ENCODE measurements at regions not wholly inside any gene's neighbourhood (a gene's known extent, or its start where the extent isn't known, plus 50 kb on each side); places are given as distances from the start of the nearest gene placed in this dataset.
A peak's percentile ranks its signal among the peaks of the same experiment; 100 is the strongest.

DNA sequence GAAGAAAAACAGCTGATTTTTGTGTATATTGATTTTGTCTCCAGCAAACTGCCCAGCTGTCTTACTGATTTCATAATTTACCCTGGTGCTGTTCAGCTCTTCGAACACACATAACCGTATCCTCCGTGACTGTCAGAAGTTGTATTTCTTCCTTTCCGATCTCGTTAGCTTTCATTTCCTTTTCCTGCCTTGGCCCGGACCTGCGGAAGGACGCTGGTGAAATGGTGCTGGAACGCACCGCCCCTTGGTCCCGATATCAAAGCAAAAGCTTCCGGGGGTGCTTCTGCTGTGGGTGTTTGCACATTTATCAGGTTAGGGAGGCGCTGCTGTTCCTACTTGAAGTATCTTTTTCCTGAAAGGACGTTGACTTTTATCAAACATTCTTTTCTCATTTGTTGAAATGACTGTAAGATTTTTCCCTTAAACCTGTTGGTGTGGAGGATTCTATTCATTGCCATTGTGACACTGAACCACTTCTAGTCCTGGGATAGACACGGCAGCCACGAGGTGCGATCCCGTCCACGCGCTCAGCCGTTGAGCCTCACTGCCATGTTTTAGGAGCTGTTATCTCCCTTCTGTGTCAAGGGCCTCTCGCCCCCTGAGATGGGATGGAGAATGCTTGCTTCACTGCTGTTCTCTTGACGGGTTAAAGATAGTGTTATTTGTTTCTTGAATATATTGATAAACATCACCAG, 72.6 kb downstream of the FOXL3 start:
- no peak for TF ChIP-seq CTCF (IDR thresholded peaks at IDR 0.05)
- DNase-seq (peak in 1 of 2 donors; percentile 81), ATAC-seq (peak; percentile 43 to 72 (median 66))
- peaks cover 8% of the 10 kb centered on the region for H3K27me3 ChIP-seq (ENCODE audit: control insufficient read depth, insufficient read depth, low read length)
- Mint-ChIP-seq H3K36me3 (peaks cover 11% of the 10 kb centered on the region), H3K27me3 (ENCODE audit: low read depth in 2 of 2) (peaks cover 24 to 30% of the 10 kb centered on the region in 2 donors), H3K9me3 (peaks cover 3 to 4% of the 10 kb centered on the region in 2 donors), H3K4me3 (peak overlapping the region; percentile 89), H3K27ac (peak overlapping the region; percentile 79 to 96), H3K4me1 (peaks cover 35 to 43% of the 10 kb centered on the region in 2 donors)
- peaks cover 13% of the 10 kb centered on the region for H3K9me3 ChIP-seq (ENCODE audit: control insufficient read depth, insufficient read depth, low read length)
- no peaks in the 10 kb centered on the region for H3K36me3 ChIP-seq (ENCODE audit: control insufficient read depth, insufficient read depth, low read length)
- H3K4me3 ChIP-seq (ENCODE audit: low read length) = peak overlapping the region; percentile 26
- intact Hi-C loops (cut with micrococcal nuclease) = no loop called here
- H3K27ac ChIP-seq (ENCODE audit: low read length) = peak overlapping the region; percentile 27
- peaks cover 51% of the 10 kb centered on the region for H3K4me1 ChIP-seq (ENCODE audit: control insufficient read depth, insufficient read depth, low read length)
- 14% methylated on average over 23 of the region's 23 CpGs for WGBS (ENCODE audit: insufficient coverage)

DNA sequence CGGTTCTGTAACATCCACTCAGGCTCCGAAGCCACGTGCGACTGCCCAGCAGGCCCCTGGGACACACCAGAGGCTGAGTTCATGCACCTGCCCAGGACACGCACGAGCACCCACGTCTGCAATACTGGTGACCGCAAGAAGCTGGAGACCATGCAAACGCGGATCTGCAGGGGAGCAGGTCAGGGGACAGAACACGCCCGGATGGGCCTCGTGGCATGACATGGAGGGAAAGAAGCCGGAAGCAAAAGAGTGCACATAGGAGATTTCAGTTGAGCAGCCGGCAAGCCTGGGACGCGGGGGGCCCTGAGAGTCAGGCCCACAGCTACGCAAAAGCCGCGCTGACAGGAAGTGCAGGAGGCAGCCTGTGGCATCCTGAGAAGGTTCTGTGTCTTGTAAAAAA, 73.7 kb downstream of the FOXL3 start:
- DNase-seq = peak in 1 of 2 donors; percentile 76
- no peak overlapping the region for H3K4me3 ChIP-seq (ENCODE audit: low read length)
- Mint-ChIP-seq H3K4me3 (peak overlapping the region; percentile 89), H3K4me1 (peaks cover 35 to 43% of the 10 kb centered on the region in 2 donors), H3K27ac (no peak overlapping the region), H3K27me3 (ENCODE audit: low read depth in 2 of 2) (peaks cover 29 to 30% of the 10 kb centered on the region in 2 donors), H3K9me3 (peaks cover 3 to 4% of the 10 kb centered on the region in 2 donors), H3K36me3 (peaks cover 11% of the 10 kb centered on the region)
- peaks cover 52% of the 10 kb centered on the region for H3K4me1 ChIP-seq (ENCODE audit: control insufficient read depth, insufficient read depth, low read length)
- no peaks in the 10 kb centered on the region for H3K36me3 ChIP-seq (ENCODE audit: control insufficient read depth, insufficient read depth, low read length)
- TF ChIP-seq CTCF (IDR thresholded peaks at IDR 0.05) = no peak
- 42% methylated on average over 20 of the region's 20 CpGs for WGBS (ENCODE audit: insufficient coverage)
- intact Hi-C loops (cut with micrococcal nuclease) = no loop called here
- ATAC-seq = no peak
- peaks cover 5% of the 10 kb centered on the region for H3K9me3 ChIP-seq (ENCODE audit: control insufficient read depth, insufficient read depth, low read length)
- no peak overlapping the region for H3K27ac ChIP-seq (ENCODE audit: low read length)
- peaks cover 8% of the 10 kb centered on the region for H3K27me3 ChIP-seq (ENCODE audit: control insufficient read depth, insufficient read depth, low read length)

- Mint-ChIP-seq H3K36me3 (peaks cover 11% of the 10 kb centered on the region), H3K27me3 (ENCODE audit: low read depth in 2 of 2) (peaks cover 27 to 30% of the 10 kb centered on the region in 2 donors), H3K27ac (no peak overlapping the region), H3K9me3 (peaks cover 3 to 4% of the 10 kb centered on the region in 2 donors), H3K4me1 (peaks cover 35 to 43% of the 10 kb centered on the region in 2 donors), H3K4me3 (no peak overlapping the region)
- Histone ChIP-seq H3K27ac (ENCODE audit: low read length) (no peak overlapping the region), H3K4me3 (ENCODE audit: low read length) (no peak overlapping the region), H3K27me3 (ENCODE audit: control insufficient read depth, insufficient read depth, low read length) (peaks cover 8% of the 10 kb centered on the region), H3K4me1 (ENCODE audit: control insufficient read depth, insufficient read depth, low read length) (peaks cover 54% of the 10 kb centered on the region), H3K9me3 (ENCODE audit: control insufficient read depth, insufficient read depth, low read length) (no peaks in the 10 kb centered on the region), H3K36me3 (ENCODE audit: control insufficient read depth, insufficient read depth, low read length) (no peaks in the 10 kb centered on the region)
- no peak for DNase-seq
- intact Hi-C loops (cut with micrococcal nuclease) = no loop called here
- 91% methylated on average over 11 of the region's 11 CpGs for WGBS (ENCODE audit: insufficient coverage)
- no peak for ATAC-seq
- TF ChIP-seq CTCF (IDR thresholded peaks at IDR 0.05) = no peak
Measured at GRCh38 chr7:364536-364935, 74.6 kb downstream of the FOXL3 start.

DNA sequence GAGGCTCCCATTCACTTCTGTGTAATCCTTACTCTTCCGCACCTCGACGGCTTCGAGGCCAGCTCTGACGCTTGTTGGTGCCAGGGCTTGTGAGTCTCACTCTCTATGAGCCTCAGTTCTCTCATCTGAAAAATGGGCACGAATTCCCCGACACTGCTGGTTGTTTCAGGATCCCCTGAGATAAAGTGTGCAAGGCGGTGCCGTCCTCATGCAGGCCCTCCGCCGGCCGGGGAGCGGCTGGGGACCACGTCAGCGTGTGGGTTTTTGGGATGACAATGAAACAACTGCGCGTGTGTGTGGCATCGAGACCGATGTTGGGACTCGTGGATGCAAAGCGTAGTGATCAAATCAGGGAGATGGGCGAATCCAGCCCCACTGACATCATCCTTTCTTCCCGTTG, 75.6 kb downstream of the FOXL3 start:
- Histone ChIP-seq H3K9me3 (ENCODE audit: control insufficient read depth, insufficient read depth, low read length) (no peaks in the 10 kb centered on the region), H3K27ac (ENCODE audit: low read length) (no peak overlapping the region), H3K4me1 (ENCODE audit: control insufficient read depth, insufficient read depth, low read length) (peaks cover 44% of the 10 kb centered on the region), H3K36me3 (ENCODE audit: control insufficient read depth, insufficient read depth, low read length) (no peaks in the 10 kb centered on the region), H3K4me3 (ENCODE audit: low read length) (no peak overlapping the region), H3K27me3 (ENCODE audit: control insufficient read depth, insufficient read depth, low read length) (peaks cover under 1% of the 10 kb centered on the region)
- Mint-ChIP-seq H3K4me3 (no peak overlapping the region), H3K9me3 (peaks cover 3 to 4% of the 10 kb centered on the region in 2 donors), H3K27ac (no peak overlapping the region), H3K27me3 (ENCODE audit: low read depth in 2 of 2) (peaks cover 23 to 30% of the 10 kb centered on the region in 2 donors), H3K4me1 (peaks cover 30 to 38% of the 10 kb centered on the region in 2 donors), H3K36me3 (peaks cover 11% of the 10 kb centered on the region)
- 84% methylated on average over 23 of the region's 23 CpGs for WGBS (ENCODE audit: insufficient coverage)
- intact Hi-C loops (cut with micrococcal nuclease) = no loop called here
- no peak for TF ChIP-seq CTCF (IDR thresholded peaks at IDR 0.05)
- no peak for ATAC-seq
- no peak for DNase-seq

Data from natural killer cell (primary cell).